AG04450 (cell line): ENCODE measurements at regions not wholly inside any gene's neighbourhood (a gene's known extent, or its start where the extent isn't known, plus 50 kb on each side); places are given as distances from the start of the nearest gene placed in this dataset.

Source experiments
- CTCF ChIA-PET: fragments of 300-600, 350-600 bp; formaldehyde crosslinking; extraction: SDS; loops from one replicate; lab custom pipeline; 2022; ENCODE audit warnings: antibody characterized with exemption, inconsistent platforms; lab: Charles Lee
- POLR2A ChIA-PET: fragments of 350-600 bp; formaldehyde crosslinking; extraction: SDS; loops from one replicate; lab custom pipeline; 2021; ENCODE audit warnings: antibody characterized with exemption, inconsistent platforms; lab: Yijun Ruan, JAX
- DNase-seq: peaks from one replicate; pipeline ENCODE4 v3.0.0-alpha.2; 2011; ENCODE audit warnings: low read depth, low spot score
- H3K27ac ChIP-seq: one replicate; pipeline ENCODE4 v1.5.1; 2012; ENCODE audit warnings: low read depth, low read length, control low read depth
- H3K27me3 ChIP-seq: one replicate; pipeline ENCODE4 v1.6.0; 2012; ENCODE audit warnings: low read length; ENCODE audit not compliant: control insufficient read depth, insufficient read depth
- H3K4me3 ChIP-seq: 2 replicates; pipeline ENCODE4 v1.5.1; 2011; ENCODE audit warnings: mild to moderate bottlenecking, low read depth, low read length, control low read depth
- H3K9me3 ChIP-seq: 2 replicates; pipeline ENCODE4 v1.5.1; 2012; ENCODE audit warnings: low read length; ENCODE audit not compliant: control insufficient read depth, insufficient read depth
- CTCF ChIP-seq: IDR thresholded peaks from 2 replicates; pipeline ENCODE4 v1.5.1; 2011; ENCODE audit warnings: low read depth, low read length, control low read depth, inconsistent platforms

- ChIA-PET CTCF (no interaction called here), POLR2A (no interaction called here)
- Histone ChIP-seq H3K9me3 (no peaks in the 10 kb centered on the region), H3K4me3 (no peak overlapping the region), H3K27ac (no peak overlapping the region), H3K27me3 (no peaks in the 10 kb centered on the region)
- peak; percentile 42 for DNase-seq
- TF ChIP-seq CTCF: no peak
Measured at GRCh38 chr2:13558368-13558767, 841.6 kb downstream of the TRIB2 start.

- H3K27ac ChIP-seq: no peak overlapping the region
- H3K27me3 ChIP-seq: no peaks in the 10 kb centered on the region
- ChIA-PET CTCF (no interaction called here), POLR2A (no interaction called here)
- no peak for TF ChIP-seq CTCF
- DNase-seq: no peak
- no peaks in the 10 kb centered on the region for H3K9me3 ChIP-seq
- no peak overlapping the region for H3K4me3 ChIP-seq
Measured at GRCh38 chr2:13560322-13560721, 843.6 kb downstream of the TRIB2 start.

- ChIA-PET CTCF (no interaction called here), POLR2A (no interaction called here)
Measured at GRCh38 chr2:13572466-13572865, 855.7 kb downstream of the TRIB2 start.

GRCh38 chr2:13574831-13575230 lies 858.1 kb downstream of the TRIB2 start:
- no peak for DNase-seq
- ChIA-PET CTCF (no interaction called here), POLR2A (no interaction called here)
- Histone ChIP-seq H3K27ac (no peak overlapping the region), H3K9me3 (no peaks in the 10 kb centered on the region), H3K4me3 (no peak overlapping the region), H3K27me3 (no peaks in the 10 kb centered on the region)
- no peak for TF ChIP-seq CTCF

More at GRCh38 chr2:13572466-13572865, 855.7 kb downstream of the TRIB2 start:
- H3K9me3 ChIP-seq: no peaks in the 10 kb centered on the region
- H3K4me3 ChIP-seq: no peak overlapping the region
- H3K27me3 ChIP-seq: no peaks in the 10 kb centered on the region
- no peak for TF ChIP-seq CTCF
- H3K27ac ChIP-seq: no peak overlapping the region
- no peak for DNase-seq

GRCh38 chr2:13576406-13577036 lies 859.8 kb downstream of the TRIB2 start:
- no peaks in the 10 kb centered on the region for H3K9me3 ChIP-seq
- H3K4me3 ChIP-seq: no peak overlapping the region
- H3K27me3 ChIP-seq: no peaks in the 10 kb centered on the region
- ChIA-PET POLR2A (no interaction called here), CTCF (no interaction called here)
- no peak for TF ChIP-seq CTCF
- no peak overlapping the region for H3K27ac ChIP-seq
- no peak for DNase-seq
